A549 (cell line): ENCODE measurements at regions not wholly inside any gene's neighbourhood (a gene's known extent, or its start where the extent isn't known, plus 50 kb on each side); places are given as distances from the start of the nearest gene placed in this dataset.

ENCODE experiments used
- ATAC-seq, 2 experiments: fragments of 200-7000 bp in 1 of 2; fragments of >200 bp in 1 of 2; cut with Nextera tagmentation in 1 of 2; cut with Tn5 transposase in 1 of 2; 3 replicates each; pipeline versions ENCODE4 v1.8.0 to v1.9.1; 2018 to 2020; ENCODE audit warnings: mild to moderate bottlenecking in 1 of 2, moderate library complexity in 1 of 2
- CTCF ChIA-PET: fragments of 300-600 bp; sonication (Branson Sonifier 250); formaldehyde crosslinking; extraction: SDS; loops from one replicate; lab custom pipeline; 2021; ENCODE audit warnings: antibody characterized with exemption, inconsistent platforms; lab: Yijun Ruan, JAX
- POLR2A ChIA-PET: fragments of 350-600 bp; formaldehyde crosslinking; extraction: SDS; loops from one replicate; lab custom pipeline; 2021; ENCODE audit warnings: antibody characterized with exemption, inconsistent platforms; lab: Yijun Ruan, JAX
- DNase-seq, 2 experiments: peaks; one replicate each; pipeline versions ENCODE4 v3.0.0 to v3.0.0-alpha.2; 2011 to 2016; ENCODE audit warnings: low read depth in 1 of 2, low spot score in 1 of 2
- FAIRE-seq: peaks from 2 replicates; lab custom pipeline; 2011; peaks lifted over from hg19 to GRCh38; lab: Jason Lieb, UNC
- H3K27ac ChIP-seq, 2 experiments: fragments of >200 bp; sonication (Bioruptor Twin); formaldehyde crosslinking; 3 replicates each; pipeline ENCODE4 v1.5.1; 2016 to 2017
- H3K4me1 ChIP-seq: fragments of >200 bp; sonication (Bioruptor Twin); formaldehyde crosslinking; 3 replicates; pipeline ENCODE4 v1.6.1; 2016
- H3K4me2 ChIP-seq: fragments of >200 bp; sonication (Bioruptor Twin); formaldehyde crosslinking; 3 replicates; pipeline ENCODE4 v1.6.1; 2016
- H3K4me3 ChIP-seq: fragments of >200 bp; sonication (Bioruptor Twin); formaldehyde crosslinking; 3 replicates; pipeline ENCODE4 v1.5.1; 2016
- H3K9me3 ChIP-seq: fragments of >200 bp; sonication (Bioruptor Twin); formaldehyde crosslinking; 3 replicates; pipeline ENCODE4 v1.6.1; 2016
- BCL3 ChIP-seq: fragments of >200 bp; sonication (Bioruptor Twin); formaldehyde crosslinking; IDR thresholded peaks from 3 replicates; pipeline ENCODE4 v1.6.1; 2016
- CHD4 ChIP-seq: fragments of 200-600 bp; sonication (generic); IDR thresholded peaks from 2 replicates; pipeline ENCODE4 v1.6.1; 2016; ENCODE audit warnings: antibody characterized with exemption, mild to moderate bottlenecking, borderline replicate concordance
- EHF ChIP-seq: fragments of 250-450 bp; sonication (Bioruptor Pico); IDR thresholded peaks from 2 replicates; pipeline ENCODE4 v1.5.0; 2020; ENCODE audit warnings: mild to moderate bottlenecking
- ESRRA ChIP-seq: fragments of 150-350 bp; IDR thresholded peaks from 2 replicates; pipeline ENCODE4 v1.6.1; 2014; ENCODE audit warnings: mild to moderate bottlenecking, low read length, borderline replicate concordance
- FOXS1 ChIP-seq: fragments of 250-450 bp; sonication (Bioruptor Pico); IDR thresholded peaks from 2 replicates; pipeline ENCODE4 v1.5.0; 2020; ENCODE audit warnings: mild to moderate bottlenecking, moderate library complexity
- GATA3 ChIP-seq: IDR thresholded peaks from 2 replicates; pipeline ENCODE4 v1.6.1; 2012; ENCODE audit warnings: borderline replicate concordance
- HDAC2 ChIP-seq: fragments of 200-600 bp; sonication (generic); IDR thresholded peaks from 2 replicates; pipeline ENCODE4 v1.6.1; 2016
- HMGXB4 ChIP-seq: fragments of 250-450 bp; sonication (Bioruptor Pico); IDR thresholded peaks from 2 replicates; pipeline ENCODE4 v1.5.0; 2021; ENCODE audit warnings: mild to moderate bottlenecking, moderate library complexity, borderline replicate concordance
- HOXA7 ChIP-seq: fragments of 250-450 bp; sonication (Bioruptor Pico); IDR thresholded peaks from 2 replicates; pipeline ENCODE4 v1.5.0; 2020; ENCODE audit warnings: mild to moderate bottlenecking, moderate library complexity
- HOXB13 ChIP-seq: fragments of 250-450 bp; sonication (Bioruptor Pico); IDR thresholded peaks from 2 replicates; pipeline ENCODE4 v1.5.0; 2020; ENCODE audit warnings: low read depth, mild to moderate bottlenecking, moderate library complexity
- JUNB ChIP-seq: fragments of >200 bp; sonication (Bioruptor Twin); formaldehyde crosslinking; IDR thresholded peaks from 2 replicates; pipeline ENCODE4 v1.6.1; 2016
- KDM5A ChIP-seq: fragments of 200-600 bp; sonication (generic); IDR thresholded peaks from 2 replicates; pipeline ENCODE4 v1.6.1; 2016; ENCODE audit warnings: antibody characterized with exemption, mild to moderate bottlenecking
- MYC ChIP-seq: IDR thresholded peaks from 2 replicates; pipeline ENCODE4 v1.6.1; 2012; ENCODE audit warnings: mild to moderate bottlenecking, inconsistent platforms, low read length, improper control_type of control experiment, borderline replicate concordance
- PBX3 ChIP-seq: IDR thresholded peaks from 2 replicates; pipeline ENCODE4 v1.6.1; 2012
- PHF8 ChIP-seq: fragments of 200-600 bp; sonication (generic); IDR thresholded peaks from 2 replicates; pipeline ENCODE4 v1.6.1; 2016; ENCODE audit warnings: low read depth, mild to moderate bottlenecking, antibody characterized with exemption, moderate library complexity, borderline replicate concordance
- POLR2A ChIP-seq: IDR thresholded peaks from 2 replicates; pipeline ENCODE4 v1.6.1; 2012; ENCODE audit warnings: mild to moderate bottlenecking, low read length
- POLR2AphosphoS2 ChIP-seq: conservative IDR thresholded peaks from 2 replicates; pipeline ENCODE4 v1.6.1; 2012; ENCODE audit warnings: low read length, improper control_type of control experiment, inconsistent platforms
- RCOR1 ChIP-seq: fragments of 150-350 bp; IDR thresholded peaks from 2 replicates; pipeline ENCODE4 v1.6.1; 2014; ENCODE audit warnings: antibody characterized with exemption, low read length, low read depth
- RFX5 ChIP-seq: fragments of 450-650 bp; IDR thresholded peaks from 2 replicates; pipeline ENCODE4 v1.7.1; 2014; ENCODE audit warnings: antibody characterized with exemption, mild to moderate bottlenecking, moderate library complexity
- SREBF2 ChIP-seq: fragments of 450-650 bp; IDR thresholded peaks from 2 replicates; pipeline ENCODE4 v1.6.1; 2014; ENCODE audit warnings: mild to moderate bottlenecking, moderate library complexity
- TFCP2L1 ChIP-seq: fragments of 250-450 bp; sonication (Bioruptor Pico); IDR thresholded peaks from 2 replicates; pipeline ENCODE4 v1.5.0; 2021; ENCODE audit warnings: mild to moderate bottlenecking
- TP53 ChIP-seq: fragments of 250-450 bp; sonication (Bioruptor Pico); IDR thresholded peaks from 2 replicates; pipeline ENCODE4 v1.5.0; 2021; ENCODE audit warnings: mild to moderate bottlenecking, moderate library complexity
- ZC3H11A ChIP-seq: fragments of 450-650 bp; IDR thresholded peaks from 2 replicates; pipeline ENCODE4 v1.6.1; 2014; ENCODE audit warnings: antibody characterized with exemption, mild to moderate bottlenecking
- ZFP36 ChIP-seq: fragments of 450-650 bp; IDR thresholded peaks from 2 replicates; pipeline ENCODE4 v1.6.1; 2014; ENCODE audit warnings: borderline replicate concordance; ENCODE audit not compliant: partially characterized antibody
- ZNF302 ChIP-seq: fragments of 250-450 bp; sonication (Bioruptor Pico); IDR thresholded peaks from 2 replicates; pipeline ENCODE4 v1.9.0; 2021; ENCODE audit warnings: inconsistent platforms, mild to moderate bottlenecking, moderate library complexity
- WGBS: methylation state at CpG from one replicate; pipeline ENCODE4 v1.1.6; 2017; ENCODE audit errors: missing lambda C conversion rate; 5-methylcytosine and 5-hydroxymethylcytosine counted together
- TF ChIP-seq, protein P1 (sequence below): fragments of 250-450 bp; sonication (Bioruptor Pico); IDR thresholded peaks from 2 replicates; pipeline ENCODE4 v1.5.0; 2020; ENCODE audit warnings: low read depth, mild to moderate bottlenecking, moderate library complexity

DNA sequence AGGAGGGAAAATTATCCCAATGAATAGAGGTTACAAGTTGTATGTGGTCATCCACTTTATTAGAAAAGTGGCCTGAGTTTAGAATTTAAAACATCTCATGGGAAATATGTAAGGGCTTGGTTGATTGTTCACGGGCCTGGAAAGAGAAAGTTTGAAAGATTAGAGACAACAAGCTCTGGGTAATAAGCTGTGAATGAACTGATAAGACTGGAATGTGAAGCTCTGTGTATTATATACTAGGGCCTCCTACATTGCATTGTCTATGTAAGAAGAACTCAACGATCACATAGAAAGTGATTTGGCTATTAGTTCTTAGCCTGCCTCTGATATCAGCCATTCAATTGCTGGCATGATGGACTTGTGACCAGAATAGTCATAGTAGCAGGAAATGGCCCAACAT is 199.2 kb upstream of the MAGI2 start:
- no peaks in the 10 kb centered on the region for H3K4me1 ChIP-seq

GRCh38 chr7:79647711-79648110 is 194.2 kb upstream of the MAGI2 start:
- Histone ChIP-seq H3K9me3 (no peaks in the 10 kb centered on the region), H3K4me2 (no peak overlapping the region), H3K4me1 (no peaks in the 10 kb centered on the region), H3K27ac (no peak overlapping the region), H3K4me3 (no peak overlapping the region)
- no peak for ATAC-seq
- FAIRE-seq: no peak
- 78% methylated on average over 8 of the region's 8 CpGs for WGBS
- TF ChIP-seq MYC (no peak), ESRRA (no peak), JUNB (no peak), BCL3 (no peak), HMGXB4 (CRISPR knock-in tag) (no peak), RFX5 (no peak), TP53 (CRISPR knock-in tag) (no peak), KDM5A (no peak), FOXS1 (no peak), ZNF302 (CRISPR knock-in tag) (no peak), POLR2AphosphoS2 (no peak), GATA3 (no peak), HDAC2 (no peak), EHF (CRISPR knock-in tag) (no peak), SREBF2 (no peak)
- TF ChIP-seq, protein P1, sequence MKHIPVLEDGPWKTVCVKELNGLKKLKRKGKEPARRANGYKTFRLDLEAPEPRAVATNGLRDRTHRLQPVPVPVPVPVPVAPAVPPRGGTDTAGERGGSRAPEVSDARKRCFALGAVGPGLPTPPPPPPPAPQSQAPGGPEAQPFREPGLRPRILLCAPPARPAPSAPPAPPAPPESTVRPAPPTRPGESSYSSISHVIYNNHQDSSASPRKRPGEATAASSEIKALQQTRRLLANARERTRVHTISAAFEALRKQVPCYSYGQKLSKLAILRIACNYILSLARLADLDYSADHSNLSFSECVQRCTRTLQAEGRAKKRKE: no peak
- ChIA-PET CTCF (no interaction called here), POLR2A (no interaction called here)
- no peak for DNase-seq

More for the DNA sequence above, 199.2 kb upstream of the MAGI2 start:
- H3K27ac ChIP-seq: no peak overlapping the region
- H3K9me3 ChIP-seq: no peaks in the 10 kb centered on the region
- no peak for ATAC-seq
- DNase-seq: no peak
- H3K4me3 ChIP-seq: no peak overlapping the region
- no peak for TF ChIP-seq PBX3
- TF ChIP-seq HDAC2: no peak
- no peak for TF ChIP-seq RCOR1
- TF ChIP-seq KDM5A: no peak
- TF ChIP-seq FOXS1: no peak
- TF ChIP-seq ZC3H11A: no peak
- no peak for TF ChIP-seq RFX5
- no peak for TF ChIP-seq HOXB13
- no peak for TF ChIP-seq ZFP36
- TF ChIP-seq TFCP2L1 (CRISPR knock-in tag): no peak
- TF ChIP-seq MYC: no peak
- no peak for TF ChIP-seq HMGXB4 (CRISPR knock-in tag)
- TF ChIP-seq CHD4: no peak
- TF ChIP-seq PHF8: no peak
- no peak for TF ChIP-seq POLR2A
- TF ChIP-seq HOXA7 (CRISPR knock-in tag): no peak
- FAIRE-seq: no peak
- POLR2A ChIA-PET: no interaction called here
- H3K4me2 ChIP-seq: no peak overlapping the region
- 72% methylated on average over 2 of the region's 2 CpGs for WGBS
- CTCF ChIA-PET: interaction anchor here (0.5 kb wide), 1 partner anchor 1911 kb away, joined by 3 read pairs; no protein-coding TSS in a partner anchor
